HG02642 (cell line): ENCODE measurements at regions not wholly inside any gene's neighbourhood (a gene's known extent, or its start where the extent isn't known, plus 50 kb on each side); places are given as distances from the start of the nearest gene placed in this dataset.

Experiments used
- ATAC-seq: cut with Tn5 transposase; IDR thresholded peaks from one replicate; pipeline ENCODE4 v1.9.1; 2021; ENCODE audit warnings: mild to moderate bottlenecking; ENCODE audit not compliant: unreplicated experiment, poor library complexity

- no peak for ATAC-seq
Measured at GRCh38 chr14:65339866-65340265, 72.7 kb upstream of the FUT8 start.

- ATAC-seq, result no peak
Measured at GRCh38 chr14:65344011-65344410, 68.5 kb upstream of the FUT8 start.

- no peak for ATAC-seq
Measured at GRCh38 chr14:65345266-65345665, 67.3 kb upstream of the FUT8 start.

GRCh38 chr14:65346474-65346873 is 66.1 kb upstream of the FUT8 start:
- ATAC-seq, result no peak

GRCh38 chr14:65346895-65347294 is 65.6 kb upstream of the FUT8 start:
- ATAC-seq, result no peak

- ATAC-seq, result no peak
Measured at GRCh38 chr14:65348137-65348536, 64.4 kb upstream of the FUT8 start.

GRCh38 chr14:65349100-65349499 is 63.4 kb upstream of the FUT8 start:
- no peak for ATAC-seq

- peak; percentile 50 for ATAC-seq
Measured at GRCh38 chr14:65351493-65352194, 60.9 kb upstream of the FUT8 start.

GRCh38 chr14:65352964-65353530 is 59.5 kb upstream of the FUT8 start:
- no peak for ATAC-seq

GRCh38 chr14:65354131-65354530 is 58.4 kb upstream of the FUT8 start:
- ATAC-seq, result no peak

- no peak for ATAC-seq
Measured at GRCh38 chr14:65354715-65355114, 57.8 kb upstream of the FUT8 start.

GRCh38 chr14:65356327-65356836 is 56.1 kb upstream of the FUT8 start:
- no peak for ATAC-seq

GRCh38 chr14:65357113-65357512 is 55.4 kb upstream of the FUT8 start:
- peak; percentile 47 for ATAC-seq

GRCh38 chr14:65357689-65358088 is 54.8 kb upstream of the FUT8 start:
- no peak for ATAC-seq

- ATAC-seq, result no peak
Measured at GRCh38 chr14:65359503-65359902, 53.0 kb upstream of the FUT8 start.

GRCh38 chr14:65360144-65360784 is 52.3 kb upstream of the FUT8 start:
- no peak for ATAC-seq

- no peak for ATAC-seq
Measured at GRCh38 chr14:65361920-65362319, 50.6 kb upstream of the FUT8 start.
